MM.1S (cell line): ENCODE measurements at regions not wholly inside any gene's neighbourhood (a gene's known extent, or its start where the extent isn't known, plus 50 kb on each side); places are given as distances from the start of the nearest gene placed in this dataset.
A peak's percentile ranks its signal among the peaks of the same experiment; 100 is the strongest.

ENCODE experiments used
- DNase-seq: peaks from one replicate; pipeline ENCODE4 v3.0.0-alpha.2; 2015
- H2AFZ ChIP-seq: fragments of 300-600 bp; sonication (generic); 2 replicates; pipeline ENCODE4 v1.6.0; 2016; ENCODE audit warnings: antibody characterized with exemption, low read length
- H3F3A ChIP-seq: fragments of 300-600 bp; sonication (generic); 2 replicates; pipeline ENCODE4 v1.6.1; 2016; ENCODE audit warnings: mild to moderate bottlenecking, antibody characterized with exemption, low read length, moderate library complexity, mixed read lengths; ENCODE audit not compliant: insufficient read depth
- H3K27ac ChIP-seq: fragments of 300-600 bp; sonication (generic); 2 replicates; pipeline ENCODE4 v1.5.1; 2016; ENCODE audit warnings: mild to moderate bottlenecking, low read length
- H3K27me3 ChIP-seq: fragments of 300-600 bp; sonication (generic); replicated peaks from 2 replicates; pipeline ENCODE4 v1.6.0; 2016; ENCODE audit warnings: low read length; ENCODE audit not compliant: insufficient read depth
- H3K36me3 ChIP-seq: fragments of 300-600 bp; sonication (generic); replicated peaks from 2 replicates; pipeline ENCODE4 v1.6.1; 2016; ENCODE audit warnings: mild to moderate bottlenecking, low read length, mixed read lengths; ENCODE audit not compliant: insufficient read depth
- H3K4me1 ChIP-seq: fragments of 300-600 bp; sonication (generic); 2 replicates; pipeline ENCODE4 v1.6.1; 2016; ENCODE audit warnings: low read length, mixed read lengths
- H3K4me2 ChIP-seq: fragments of 300-600 bp; sonication (generic); 2 replicates; pipeline ENCODE4 v1.6.0; 2016; ENCODE audit warnings: low read depth, low read length
- H3K4me3 ChIP-seq: fragments of 300-600 bp; sonication (generic); 2 replicates; pipeline ENCODE4 v1.5.1; 2016; ENCODE audit warnings: low read length, mixed read lengths
- H3K79me2 ChIP-seq: fragments of 300-600 bp; sonication (generic); 2 replicates; pipeline ENCODE4 v1.6.1; 2016; ENCODE audit warnings: mixed run types, low read length, mixed read lengths
- H3K9ac ChIP-seq: fragments of 300-600 bp; sonication (generic); 2 replicates; pipeline ENCODE4 v1.6.1; 2016; ENCODE audit warnings: low read length, mixed read lengths
- H3K9me2 ChIP-seq: fragments of 300-600 bp; sonication (generic); replicated peaks from 2 replicates; pipeline ENCODE4 v1.6.1; 2016; ENCODE audit warnings: mild to moderate bottlenecking, low read length, mixed read lengths; ENCODE audit not compliant: insufficient read depth
- H3K9me3 ChIP-seq: fragments of 300-600 bp; sonication (generic); replicated peaks from 2 replicates; pipeline ENCODE4 v1.6.1; 2016; ENCODE audit warnings: mild to moderate bottlenecking, low read length, mixed read lengths; ENCODE audit not compliant: insufficient read depth
- H4K20me1 ChIP-seq: fragments of 300-600 bp; sonication (generic); 2 replicates; pipeline ENCODE4 v1.6.1; 2016; ENCODE audit warnings: mild to moderate bottlenecking, low read length, moderate library complexity, mixed read lengths; ENCODE audit not compliant: insufficient read depth
- EZH2 ChIP-seq: fragments of 300-600 bp; sonication (generic); optimal IDR thresholded peaks from 2 replicates; pipeline ENCODE3; 2017; ENCODE audit warnings: low read depth, mild to moderate bottlenecking, antibody characterized with exemption, low read length, mixed read lengths
- EZH2phosphoT487 ChIP-seq: fragments of 300-600 bp; sonication (generic); IDR thresholded peaks from 2 replicates; pipeline ENCODE4 v1.6.1; 2018; ENCODE audit warnings: antibody characterized with exemption, low read length
- TF ChIP-seq, protein P1 (sequence below): fragments of 300-600 bp; sonication (generic); IDR thresholded peaks from 2 replicates; pipeline ENCODE4 v1.5.1; 2016; ENCODE audit warnings: antibody characterized with exemption, low read length, mixed read lengths

DNA sequence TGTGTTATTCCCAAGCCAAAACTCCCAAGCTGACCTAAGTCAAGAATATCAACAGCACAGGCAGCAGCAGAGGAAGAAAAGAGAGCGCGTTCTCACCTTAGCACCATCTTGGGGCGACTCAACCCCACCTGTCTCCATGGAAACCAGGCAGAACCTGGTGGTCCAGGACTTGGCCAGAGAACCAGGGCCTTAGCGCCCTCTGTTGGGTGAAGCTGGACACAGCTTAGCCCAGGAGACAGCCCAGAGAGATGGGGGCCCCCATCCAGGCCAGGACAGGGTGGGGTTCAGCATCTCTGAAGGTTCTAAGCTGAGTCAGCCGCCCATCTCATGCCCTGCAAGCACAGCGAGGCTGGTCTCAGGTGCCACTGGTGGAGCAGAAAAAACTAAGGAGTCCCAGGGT, 60.1 kb upstream of the TMEM132E start:
- peak; percentile 45 for DNase-seq
- H3K27ac ChIP-seq = no peak overlapping the region
- no peaks in the 10 kb centered on the region for H4K20me1 ChIP-seq
- no peak overlapping the region for H3K4me2 ChIP-seq
- peaks cover 13% of the 10 kb centered on the region; the same call in 1 of the 2 replicates for H3K4me1 ChIP-seq
- no peaks in the 10 kb centered on the region for H3K79me2 ChIP-seq
- no peaks in the 10 kb centered on the region for H3K9me2 ChIP-seq
- H3K36me3 ChIP-seq = no peaks in the 10 kb centered on the region
- H2AFZ ChIP-seq = no peak overlapping the region
- no peaks in the 10 kb centered on the region for H3K9me3 ChIP-seq
- H3K9ac ChIP-seq = no peak overlapping the region
- H3K27me3 ChIP-seq = no peaks in the 10 kb centered on the region
- H3K4me3 ChIP-seq = no peak overlapping the region
- TF ChIP-seq, protein P1, sequence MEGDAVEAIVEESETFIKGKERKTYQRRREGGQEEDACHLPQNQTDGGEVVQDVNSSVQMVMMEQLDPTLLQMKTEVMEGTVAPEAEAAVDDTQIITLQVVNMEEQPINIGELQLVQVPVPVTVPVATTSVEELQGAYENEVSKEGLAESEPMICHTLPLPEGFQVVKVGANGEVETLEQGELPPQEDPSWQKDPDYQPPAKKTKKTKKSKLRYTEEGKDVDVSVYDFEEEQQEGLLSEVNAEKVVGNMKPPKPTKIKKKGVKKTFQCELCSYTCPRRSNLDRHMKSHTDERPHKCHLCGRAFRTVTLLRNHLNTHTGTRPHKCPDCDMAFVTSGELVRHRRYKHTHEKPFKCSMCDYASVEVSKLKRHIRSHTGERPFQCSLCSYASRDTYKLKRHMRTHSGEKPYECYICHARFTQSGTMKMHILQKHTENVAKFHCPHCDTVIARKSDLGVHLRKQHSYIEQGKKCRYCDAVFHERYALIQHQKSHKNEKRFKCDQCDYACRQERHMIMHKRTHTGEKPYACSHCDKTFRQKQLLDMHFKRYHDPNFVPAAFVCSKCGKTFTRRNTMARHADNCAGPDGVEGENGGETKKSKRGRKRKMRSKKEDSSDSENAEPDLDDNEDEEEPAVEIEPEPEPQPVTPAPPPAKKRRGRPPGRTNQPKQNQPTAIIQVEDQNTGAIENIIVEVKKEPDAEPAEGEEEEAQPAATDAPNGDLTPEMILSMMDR = peak; percentile 83
- TF ChIP-seq EZH2 = no peak
- no peaks in the 10 kb centered on the region for H3F3A ChIP-seq

DNA sequence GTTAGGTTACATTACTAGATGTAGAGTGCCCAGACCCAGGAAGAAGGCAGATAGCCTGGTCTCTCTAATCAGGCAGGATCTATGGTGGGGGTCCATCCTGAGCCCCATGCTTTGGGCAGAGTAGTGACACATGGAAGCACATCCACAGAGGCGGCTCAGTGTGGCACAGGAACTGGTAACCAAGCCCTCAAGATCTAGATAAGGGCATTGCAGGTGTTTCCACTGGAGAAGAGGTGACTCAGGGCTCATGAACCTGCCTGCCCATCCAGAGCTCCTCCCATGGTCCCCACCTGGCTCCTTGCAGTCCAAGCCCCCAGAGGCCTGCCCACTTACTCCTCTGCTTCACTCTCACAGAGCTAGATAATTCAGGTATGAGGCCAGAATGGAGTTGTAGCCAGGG, 62.0 kb upstream of the TMEM132E start:
- Histone ChIP-seq H3K9me2 (no peaks in the 10 kb centered on the region), H3K9ac (no peak overlapping the region), H4K20me1 (no peaks in the 10 kb centered on the region), H3K4me1 (peaks cover 13% of the 10 kb centered on the region; the same call in 1 of the 2 replicates), H3F3A (no peaks in the 10 kb centered on the region), H2AFZ (no peak overlapping the region), H3K36me3 (no peaks in the 10 kb centered on the region), H3K9me3 (no peaks in the 10 kb centered on the region), H3K27me3 (no peaks in the 10 kb centered on the region), H3K27ac (no peak overlapping the region), H3K79me2 (no peaks in the 10 kb centered on the region), H3K4me3 (no peak overlapping the region), H3K4me2 (no peak overlapping the region)
- DNase-seq = no peak
- TF ChIP-seq, protein P1 = no peak
- TF ChIP-seq EZH2phosphoT487 (no peak), EZH2 (no peak)

DNA sequence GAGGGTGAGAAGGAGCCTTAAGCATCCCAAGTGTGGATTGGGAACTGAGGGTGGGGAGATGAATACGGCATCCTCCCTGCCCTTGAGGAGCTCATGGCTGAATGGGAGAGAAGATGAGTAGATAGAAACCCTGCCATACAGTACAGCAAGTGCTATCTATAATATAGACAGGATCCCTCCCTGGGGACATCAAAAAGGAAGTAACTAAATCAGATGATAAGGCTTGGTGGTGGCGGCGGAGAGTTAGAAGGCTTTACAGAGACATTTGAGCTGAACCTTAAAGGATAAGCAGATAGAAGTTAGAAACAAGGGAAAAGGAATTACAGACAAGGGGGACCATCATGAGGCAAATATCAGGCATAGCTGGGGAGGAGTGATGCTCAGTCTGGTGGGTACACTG, 67.5 kb upstream of the TMEM132E start:
- Histone ChIP-seq H3K36me3 (no peaks in the 10 kb centered on the region), H3K4me1 (peaks cover 6% of the 10 kb centered on the region; the same call in 1 of the 2 replicates), H4K20me1 (no peaks in the 10 kb centered on the region), H3K27ac (no peak overlapping the region), H2AFZ (no peak overlapping the region), H3K4me2 (no peak overlapping the region), H3K9me2 (no peaks in the 10 kb centered on the region), H3K9ac (no peak overlapping the region), H3F3A (no peaks in the 10 kb centered on the region), H3K9me3 (no peaks in the 10 kb centered on the region), H3K79me2 (no peaks in the 10 kb centered on the region), H3K27me3 (no peaks in the 10 kb centered on the region), H3K4me3 (no peak overlapping the region)
- no peak for DNase-seq
- TF ChIP-seq, protein P1 = no peak
- TF ChIP-seq EZH2 = no peak
- TF ChIP-seq EZH2phosphoT487 = no peak
